HG02970 (cell line): ENCODE measurements at regions not wholly inside any gene's neighbourhood (a gene's known extent, or its start where the extent isn't known, plus 50 kb on each side); places are given as distances from the start of the nearest gene placed in this dataset.
A peak's percentile ranks its signal among the peaks of the same experiment; 100 is the strongest.

ENCODE experiments used
- ATAC-seq: cut with Tn5 transposase; IDR thresholded peaks from one replicate; pipeline ENCODE4 v1.9.1; 2021; ENCODE audit warnings: mild to moderate bottlenecking, moderate library complexity, moderate number of reproducible peaks; ENCODE audit not compliant: unreplicated experiment, low FRiP score

DNA sequence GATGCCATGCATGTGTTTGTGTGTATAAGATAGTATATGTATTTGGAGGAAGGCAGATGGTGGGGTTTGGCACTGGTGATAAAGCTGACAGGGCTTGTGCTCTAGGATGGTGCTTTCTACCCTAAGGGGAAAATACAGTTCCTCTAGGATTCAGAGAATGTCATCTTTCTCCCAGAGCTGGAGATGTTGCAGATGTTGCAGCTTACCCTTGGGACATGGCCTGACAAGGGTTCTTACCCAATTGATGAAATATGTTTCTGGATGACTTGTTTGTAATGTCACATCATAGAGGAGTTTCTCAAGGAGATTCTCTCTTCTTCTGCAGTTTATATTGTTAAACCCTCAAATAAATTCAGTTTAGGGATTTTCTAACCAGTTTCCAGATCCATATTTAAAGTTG lies 52.5 kb upstream of the PITX2 start:
- no peak for ATAC-seq

DNA sequence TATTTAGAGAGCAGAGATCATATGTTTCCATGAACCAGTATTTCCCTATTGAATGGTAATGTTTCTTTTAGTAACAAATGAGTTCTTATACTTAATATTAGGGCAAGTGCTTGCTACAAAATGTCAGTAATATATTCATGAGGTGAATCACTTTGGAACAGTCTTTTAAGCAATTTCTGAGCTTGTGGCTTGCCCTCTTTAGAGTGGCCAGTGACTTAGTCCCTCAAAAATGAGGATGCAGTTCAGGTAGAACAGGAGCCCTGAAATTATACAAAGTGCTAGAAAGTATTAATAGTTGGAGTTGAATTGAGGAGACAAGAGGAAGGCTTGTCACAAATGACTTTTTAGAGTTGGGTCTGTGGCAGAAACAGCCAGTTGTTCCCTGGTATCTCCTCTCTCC lies 53.4 kb upstream of the PITX2 start:
- ATAC-seq, result no peak

DNA sequence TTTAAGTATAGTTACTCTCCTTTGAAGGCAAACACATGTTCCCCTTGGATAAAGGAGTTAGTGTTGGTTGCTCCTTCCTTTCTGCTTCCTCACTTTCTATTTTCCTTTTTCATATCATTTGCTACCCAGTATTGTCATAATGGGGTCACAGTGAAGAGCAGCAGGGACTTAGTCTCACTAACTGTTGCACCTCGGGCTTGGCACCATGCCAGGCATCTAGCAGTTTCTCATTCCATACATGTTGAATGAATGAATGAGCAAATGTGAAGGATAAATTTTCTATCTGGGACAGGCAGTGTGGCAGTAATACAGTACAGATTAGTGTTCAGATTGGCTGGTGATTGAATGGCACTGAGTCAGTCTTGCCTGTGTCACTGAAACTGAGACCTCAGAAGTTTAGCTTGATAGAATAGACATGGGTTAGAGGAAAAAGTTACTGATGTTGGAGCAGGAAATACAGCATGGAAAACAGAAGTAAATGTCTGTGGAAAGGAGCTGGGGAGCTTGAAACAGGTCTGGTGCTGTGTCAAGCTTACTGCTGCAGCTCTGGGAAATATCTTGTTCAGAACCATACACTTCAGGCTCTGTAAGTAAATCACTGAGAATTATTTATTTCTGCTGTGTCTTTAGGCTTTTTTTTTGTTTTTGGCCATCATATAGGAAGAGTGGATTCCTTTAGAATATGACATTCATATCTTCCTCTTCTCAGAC lies 55.8 kb upstream of the PITX2 start:
- no peak for ATAC-seq

DNA sequence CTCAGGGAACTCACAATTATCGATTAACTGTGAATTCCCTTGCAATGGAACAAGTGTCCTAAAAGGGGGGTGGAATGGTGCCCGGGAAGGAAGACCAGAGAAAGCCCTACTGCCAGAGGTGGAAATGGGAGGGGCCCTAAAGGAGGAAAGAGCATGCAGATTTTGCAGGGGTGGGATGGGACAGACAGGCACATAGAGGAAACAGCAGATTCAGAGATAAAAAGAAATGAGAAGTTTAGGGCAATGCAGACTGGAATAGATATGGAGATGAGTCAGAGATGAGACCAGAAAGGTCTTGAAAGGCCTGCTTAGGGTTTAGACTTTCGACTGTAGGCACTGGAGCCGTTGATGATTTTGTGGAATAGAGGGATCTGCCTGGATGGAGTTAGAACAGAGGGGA lies 57.4 kb upstream of the PITX2 start:
- ATAC-seq, result no peak

DNA sequence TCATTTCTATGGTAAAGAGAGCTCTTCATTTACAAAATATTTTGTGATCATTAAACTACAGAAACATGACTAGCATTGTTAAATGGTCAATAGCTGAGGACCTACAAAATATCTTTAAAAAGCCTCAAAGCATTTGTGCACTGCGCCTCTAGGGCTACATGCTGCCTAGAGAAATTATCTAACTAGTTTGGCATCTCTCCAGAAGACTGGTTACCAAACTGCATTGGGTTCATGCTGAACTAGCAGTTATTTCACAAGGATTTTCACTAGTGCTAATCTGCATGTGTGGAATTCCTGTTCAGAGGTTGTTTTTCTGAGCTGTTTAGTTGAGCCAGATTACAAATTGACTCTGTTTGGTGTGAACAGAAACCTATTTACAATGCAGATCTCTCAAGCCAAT lies 58.5 kb upstream of the PITX2 start:
- ATAC-seq, result no peak

DNA sequence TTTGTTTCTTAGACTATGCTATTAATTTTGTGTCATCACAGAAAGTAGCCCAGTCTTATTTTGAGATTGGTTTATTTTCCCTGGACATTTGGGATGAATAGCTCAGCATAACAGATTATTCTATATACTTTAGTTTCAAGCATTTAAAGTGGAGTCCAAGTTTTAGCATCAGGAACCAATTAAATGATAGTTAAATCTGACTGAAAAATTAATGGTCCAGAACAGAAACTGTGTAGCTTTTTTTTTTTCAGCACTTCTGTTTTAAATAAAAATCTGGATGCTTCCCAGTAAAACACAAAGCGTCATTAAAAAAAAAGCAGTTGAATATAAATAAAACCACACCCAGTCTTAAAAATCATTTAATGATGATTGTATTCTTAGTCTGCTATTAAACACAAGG lies 59.4 kb upstream of the PITX2 start:
- ATAC-seq, result no peak

DNA sequence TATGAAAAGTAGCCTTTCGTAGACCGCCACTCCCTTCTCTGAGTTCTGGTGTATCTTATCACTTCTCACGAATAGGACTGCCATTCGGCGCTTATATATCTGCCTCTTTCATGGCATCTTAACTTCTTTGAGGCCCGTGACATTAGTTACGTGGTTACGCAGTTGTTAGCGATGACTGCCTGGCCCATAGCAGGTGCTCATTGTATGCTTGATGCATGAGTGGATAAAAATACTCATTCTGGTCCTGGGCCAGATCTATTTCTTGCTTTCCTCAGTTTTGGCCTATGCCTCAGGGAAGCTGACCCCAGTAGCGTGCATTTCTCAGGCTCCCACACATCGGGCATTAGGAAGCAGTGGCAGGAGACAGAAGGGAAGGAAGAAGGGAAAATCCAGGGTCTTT lies 60.7 kb upstream of the PITX2 start:
- ATAC-seq, result no peak

DNA sequence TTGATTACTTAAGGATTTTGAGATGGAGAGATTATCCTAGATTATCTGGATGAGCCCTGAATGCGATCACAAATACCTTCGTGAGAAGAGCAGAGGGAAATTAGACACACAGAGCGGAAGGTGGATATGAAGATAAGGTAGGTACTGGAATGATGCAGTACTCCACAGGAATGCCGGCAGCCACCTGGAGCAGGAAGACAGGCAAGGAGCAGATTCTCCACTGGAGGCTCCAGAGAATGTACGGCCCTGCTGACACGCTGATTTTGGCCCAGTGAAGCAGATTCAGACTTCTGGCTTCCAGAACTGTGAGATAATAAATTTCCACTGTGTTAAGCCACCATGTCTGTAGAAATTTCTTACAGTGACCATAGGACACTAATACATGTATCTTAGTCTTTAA lies 79.4 kb upstream of the PITX2 start:
- no peak for ATAC-seq

DNA sequence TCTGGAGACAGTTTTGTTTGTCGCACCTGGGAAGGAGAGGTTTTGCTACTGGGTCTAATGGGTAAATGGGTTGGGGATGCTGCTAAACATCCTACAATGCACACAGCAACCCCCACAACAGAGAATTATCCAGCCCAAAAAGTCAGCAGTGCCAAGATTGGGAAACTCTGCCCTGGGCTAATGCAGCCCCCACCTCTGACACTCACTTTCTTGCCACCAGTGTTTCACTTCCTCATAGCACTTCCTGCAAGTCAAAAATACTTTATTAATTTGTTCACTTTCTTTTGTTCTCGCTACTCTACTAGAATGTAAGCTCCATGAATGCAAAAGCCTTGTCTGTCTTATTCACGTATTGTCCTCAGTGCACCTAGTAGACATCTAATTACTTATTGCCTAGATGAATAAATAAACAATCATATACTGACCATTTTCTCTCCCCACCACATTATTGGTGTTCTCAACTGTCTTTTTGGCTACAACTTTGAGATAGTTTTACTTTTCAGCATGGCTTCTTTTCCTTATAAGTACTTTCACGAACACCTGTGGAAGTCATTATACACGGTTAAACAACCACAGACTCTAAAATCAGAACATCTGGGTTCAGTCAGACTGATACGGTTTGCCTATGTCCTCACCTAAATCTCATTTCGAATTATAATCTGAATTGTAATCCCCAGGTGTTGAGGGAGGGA lies 82.0 kb upstream of the PITX2 start:
- peak; percentile 57 for ATAC-seq

DNA sequence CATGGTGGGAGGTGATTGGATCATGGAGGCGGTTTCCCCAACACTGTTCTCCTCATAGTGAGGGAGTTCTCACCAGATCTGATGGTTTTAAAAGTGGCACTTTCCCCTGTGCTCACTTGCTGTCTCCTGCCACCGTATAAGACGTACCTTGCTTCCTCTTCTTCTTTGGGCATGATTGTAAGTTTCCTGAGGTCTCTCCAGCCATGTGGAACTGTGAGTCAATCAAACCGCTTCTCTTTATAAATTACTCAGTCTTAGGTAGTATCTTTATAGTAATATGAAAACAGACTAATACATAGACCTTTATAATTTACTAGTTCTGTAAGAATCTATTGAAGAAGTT lies 82.5 kb upstream of the PITX2 start:
- no peak for ATAC-seq

DNA sequence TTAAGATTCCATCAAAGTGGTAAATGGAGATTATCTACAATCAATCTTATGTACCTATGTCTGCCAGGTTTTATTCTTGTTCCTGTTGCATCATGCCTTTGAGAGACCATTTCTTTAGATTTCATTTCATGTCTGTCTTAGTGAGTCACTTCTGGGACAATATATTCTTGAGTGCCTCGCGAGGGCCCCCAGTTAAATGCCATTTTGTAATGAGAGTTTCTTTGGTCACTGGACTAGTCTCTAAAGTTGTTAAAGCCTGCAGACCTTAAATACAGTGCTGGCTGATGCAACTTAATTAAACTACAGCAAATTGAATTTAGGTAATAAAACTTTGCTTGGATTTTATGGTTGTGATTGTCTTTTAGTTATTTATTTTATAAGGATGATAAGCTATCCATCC lies 87.2 kb upstream of the PITX2 start:
- ATAC-seq, result no peak

DNA sequence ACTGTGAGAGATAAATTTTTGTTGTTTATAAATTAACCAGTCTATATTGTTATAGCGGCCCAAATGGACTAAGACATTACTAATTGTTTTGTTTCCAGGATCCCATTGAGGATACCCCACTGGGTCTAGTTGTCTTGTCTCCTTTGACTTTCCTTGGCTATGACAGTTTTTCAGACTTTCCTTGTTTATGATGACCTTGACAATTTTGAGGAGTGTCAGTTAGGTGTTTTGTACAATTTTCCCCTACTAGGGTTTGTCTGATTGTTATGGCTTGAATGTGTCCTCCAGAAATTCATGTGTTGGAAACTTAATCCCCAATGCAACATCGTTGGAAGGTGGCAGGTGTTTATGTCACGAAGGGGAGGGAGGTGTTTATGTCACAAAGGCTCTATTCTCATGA lies 89.6 kb upstream of the PITX2 start:
- no peak for ATAC-seq

DNA sequence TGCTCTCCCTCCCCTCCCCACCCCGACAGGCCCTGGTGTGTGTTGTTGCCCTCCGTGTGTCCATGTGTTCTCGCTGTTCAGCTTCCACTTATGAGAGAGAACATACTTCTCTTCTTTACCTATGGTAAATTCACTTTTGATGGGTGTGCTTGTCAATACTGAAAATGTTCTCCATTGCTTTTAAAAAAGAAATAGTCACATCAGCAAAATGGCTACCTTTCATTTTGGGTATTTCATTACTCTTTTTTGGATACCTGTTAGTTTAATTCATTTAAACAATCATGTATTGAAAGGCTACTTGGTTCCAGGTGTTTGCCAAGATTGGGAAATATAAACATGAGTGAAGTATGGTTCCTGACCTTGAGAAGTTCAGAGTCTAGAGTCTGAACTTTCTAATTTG lies 107.4 kb upstream of the PITX2 start:
- no peak for ATAC-seq

DNA sequence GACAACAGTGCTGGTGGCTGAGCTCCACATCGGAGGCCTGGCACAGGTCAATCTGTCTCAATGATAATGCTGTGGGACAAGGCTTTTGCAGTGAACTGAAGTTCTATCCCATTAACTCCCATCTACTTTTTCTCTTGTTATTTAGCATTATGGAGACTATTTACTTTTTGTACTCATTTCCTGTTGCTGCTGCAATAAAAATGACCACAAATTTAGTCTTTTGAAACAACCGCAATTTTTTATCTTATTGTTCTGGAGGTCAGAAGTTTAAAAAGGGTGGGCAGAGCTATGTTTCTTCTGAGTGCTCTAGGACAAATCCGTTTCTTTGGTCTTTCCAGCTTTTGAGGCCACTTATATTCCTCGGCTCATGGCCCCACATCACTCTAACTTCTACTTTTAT lies 111.0 kb upstream of the PITX2 start:
- no peak for ATAC-seq

DNA sequence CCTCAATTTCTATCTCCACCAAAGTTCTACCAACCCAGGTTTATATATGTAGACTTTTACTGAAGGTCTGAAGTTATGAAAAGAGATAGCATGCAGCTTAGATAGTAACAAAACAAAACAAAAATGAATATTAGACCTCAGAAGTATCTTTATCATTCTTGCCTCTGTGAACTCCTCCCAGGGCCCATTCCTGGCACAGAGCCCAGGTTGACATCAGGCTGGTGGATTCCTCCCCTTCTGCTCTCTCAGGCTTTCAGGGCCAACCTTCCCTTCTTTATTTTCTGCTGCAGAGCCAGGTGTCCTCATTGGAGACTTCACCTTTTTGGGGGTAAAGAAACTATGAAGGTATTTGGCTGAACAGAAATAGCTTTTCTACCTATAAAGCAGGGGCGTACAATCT lies 112.8 kb upstream of the PITX2 start:
- no peak for ATAC-seq

DNA sequence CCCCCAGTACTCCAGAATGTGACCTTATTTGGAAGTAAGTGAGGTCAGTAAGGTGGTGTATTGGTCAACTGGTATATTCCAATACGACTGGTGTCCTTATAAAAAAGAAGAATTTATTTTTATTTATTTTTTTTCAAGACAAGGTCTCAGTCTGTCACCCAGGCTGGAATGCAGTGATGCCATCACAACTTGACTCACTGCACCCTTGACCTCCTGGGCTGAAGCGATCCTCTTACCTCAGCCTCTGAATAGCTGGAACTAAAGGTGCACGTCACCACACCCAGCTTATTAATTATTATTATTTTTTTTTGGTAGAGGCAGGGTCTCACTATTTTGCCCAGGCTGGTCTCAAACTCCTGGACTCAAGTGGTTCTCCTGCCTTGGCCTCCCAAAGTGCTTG lies 115.1 kb upstream of the PITX2 start:
- ATAC-seq, result no peak

DNA sequence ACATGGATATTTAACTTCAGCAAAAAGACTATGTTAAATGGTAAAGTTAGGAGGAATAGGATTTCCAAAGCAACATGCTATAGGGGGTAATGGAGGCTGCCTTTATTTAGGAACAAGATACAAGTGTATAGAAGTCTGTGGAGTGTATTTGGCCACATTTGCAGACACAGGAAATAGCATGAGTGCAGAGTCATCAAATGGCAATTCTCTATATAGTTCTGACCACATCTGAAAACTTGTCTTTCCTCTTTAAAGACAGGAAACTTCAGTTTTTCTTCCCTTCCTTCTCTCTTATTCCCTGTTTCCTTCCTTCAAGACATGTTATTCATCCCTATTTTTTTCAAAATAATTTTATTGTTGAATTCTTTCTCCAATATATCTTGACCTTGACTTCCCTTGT lies 119.3 kb upstream of the PITX2 start:
- no peak for ATAC-seq

DNA sequence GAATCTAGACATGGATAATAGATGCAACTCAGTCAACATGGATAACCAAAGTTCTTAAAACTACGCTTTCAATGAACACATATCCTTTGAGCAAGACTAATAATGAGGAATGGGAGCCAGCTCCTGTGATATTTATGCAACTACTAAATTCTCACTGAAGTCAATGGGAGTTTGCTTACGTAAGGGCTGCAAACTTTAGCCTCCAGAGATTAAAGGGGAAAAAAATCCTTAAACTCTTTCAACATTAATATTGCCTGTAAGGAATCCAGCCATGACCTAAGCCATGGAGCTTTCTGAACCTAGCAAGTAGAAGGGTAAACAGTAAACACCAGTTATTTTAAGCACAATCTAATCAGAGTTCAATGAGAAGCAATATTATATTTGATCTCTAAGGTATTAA lies 125.2 kb upstream of the PITX2 start:
- no peak for ATAC-seq

DNA sequence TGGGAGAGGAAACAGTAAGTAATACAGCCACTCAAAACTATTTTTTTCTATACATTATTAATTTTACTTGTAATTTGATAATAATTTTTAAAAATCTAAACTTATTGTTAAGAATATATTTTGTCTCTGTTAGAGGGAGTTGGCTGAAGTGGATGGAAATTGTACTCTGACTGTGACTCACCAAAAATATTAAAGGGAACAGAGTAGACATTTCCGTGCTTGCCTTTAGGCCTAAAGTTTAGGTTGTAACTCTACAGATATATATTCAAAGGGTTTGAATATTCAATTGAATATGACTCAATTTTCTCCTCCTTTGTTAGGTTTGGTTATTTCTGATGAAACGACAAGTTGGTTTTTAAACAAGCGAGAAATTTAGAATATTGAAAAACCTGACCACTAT lies 128.3 kb upstream of the PITX2 start:
- no peak for ATAC-seq

DNA sequence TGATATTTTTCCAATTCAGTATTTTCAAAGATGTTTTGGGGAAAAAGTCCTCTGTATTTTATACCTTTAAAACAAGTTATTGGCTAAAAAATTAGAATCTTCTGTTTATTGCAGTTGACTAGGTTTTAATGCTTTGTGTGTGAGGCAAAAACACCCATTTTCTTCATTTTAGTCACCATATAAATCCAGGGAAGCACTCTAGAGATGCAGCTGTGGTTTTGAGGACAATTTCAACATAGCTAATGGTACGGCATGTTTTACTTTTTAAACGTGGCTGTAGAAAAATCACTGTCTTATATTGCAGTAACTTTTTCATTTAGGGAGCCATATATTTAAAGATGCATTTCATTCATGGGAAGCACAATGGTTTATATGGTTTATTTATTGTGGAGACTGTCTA lies 129.1 kb upstream of the PITX2 start:
- ATAC-seq, result no peak

DNA sequence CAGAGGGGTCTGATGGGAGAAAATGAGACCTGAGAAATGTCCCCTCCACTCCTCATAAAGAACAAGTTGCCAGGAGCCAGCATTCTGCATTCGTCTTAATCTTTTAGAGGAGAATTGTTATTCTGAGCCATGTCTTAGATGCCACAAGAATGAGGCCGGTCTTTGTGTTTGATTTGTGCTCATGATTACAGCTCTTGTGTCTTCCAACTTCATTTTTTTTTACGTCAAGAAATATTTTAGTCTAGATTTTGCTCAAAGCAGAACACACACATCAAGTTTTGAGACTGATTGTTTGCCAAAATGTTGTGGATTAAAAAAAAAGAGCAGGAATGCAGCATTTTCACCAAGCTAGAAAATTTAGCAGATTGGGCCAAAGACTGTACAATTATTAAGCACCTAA lies 130.6 kb upstream of the PITX2 start:
- no peak for ATAC-seq

DNA sequence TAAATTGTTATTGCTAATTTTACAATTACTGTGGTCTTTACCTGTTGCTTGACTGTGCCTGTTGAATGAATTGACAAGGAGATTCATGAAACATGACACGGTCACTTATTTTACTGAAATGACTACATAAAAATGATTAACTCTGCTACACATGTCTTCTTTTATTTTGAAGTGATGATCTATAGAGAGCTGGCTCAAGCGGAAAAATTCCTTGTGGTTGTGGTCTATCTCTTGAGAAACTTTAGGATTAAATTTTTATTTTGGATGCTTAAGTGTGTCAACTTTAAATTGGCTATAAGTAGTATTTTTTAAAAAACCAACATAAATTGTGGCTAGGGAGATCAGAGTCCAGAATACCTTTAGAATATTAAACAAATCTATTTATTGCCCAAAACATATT lies 131.8 kb upstream of the PITX2 start:
- no peak for ATAC-seq

DNA sequence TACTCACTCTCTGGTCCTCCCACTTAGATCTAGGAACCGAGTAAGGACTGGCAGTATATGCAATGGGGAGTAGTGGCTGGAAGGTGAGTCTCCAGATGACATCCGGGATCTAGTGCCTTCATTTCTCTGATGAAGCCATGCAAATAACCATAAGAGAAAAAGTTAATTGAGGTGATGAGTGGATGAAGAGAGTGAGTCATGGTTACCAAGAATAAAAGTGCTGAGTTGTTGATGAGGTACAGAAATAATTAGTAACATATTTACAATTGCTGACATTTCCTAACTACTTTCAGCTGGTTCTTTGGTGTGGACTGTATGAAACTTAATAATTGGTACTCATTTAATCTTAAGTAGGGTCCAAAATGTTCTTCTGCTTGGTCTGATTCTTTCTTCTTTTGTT lies 146.7 kb upstream of the PITX2 start:
- ATAC-seq, result no peak
